Stomach (tissue), 4 donors: ENCODE measurements at regions not wholly inside any gene's neighbourhood (a gene's known extent, or its start where the extent isn't known, plus 50 kb on each side); places are given as distances from the start of the nearest gene placed in this dataset.

Experiments used
- small RNA-seq, 4 donors: library from RNA; depleted of rRNA; stranded (forward); fragments of <200 nt; gene quantifications; one replicate each; pipeline ENCODE3, GENCODE V24; 2016

Small RNA genes in the stretch of these regions (small RNA-seq; reads per million reads assigned to genes)
- gene AC126389.1 = 0 reads per million in 4 donors
